GM12878 (cell line): ENCODE measurements at regions not wholly inside any gene's neighbourhood (a gene's known extent, or its start where the extent isn't known, plus 50 kb on each side); places are given as distances from the start of the nearest gene placed in this dataset.

ENCODE experiments used
- ATAC-seq: fragments of 200-7000 bp; cut with Tn5 transposase; 3 replicates; pipeline ENCODE4 v1.9.1; 2020; ENCODE audit warnings: mild to moderate bottlenecking, moderate library complexity
- BruUV-seq: library from RNA; stranded (reverse); fragments of 400-500 nt; replicated peaks from 2 replicates; lab custom pipeline; 2021; lab: Mats Ljungman, UMichigan
- CTCF ChIA-PET: fragments of 300-600 bp; sonication (Branson Sonifier 250); formaldehyde crosslinking; extraction: SDS; loops from one replicate; lab custom pipeline; 2021; ENCODE audit warnings: inconsistent platforms; lab: Yijun Ruan, JAX
- POLR2A ChIA-PET: fragments of 350-600 bp; formaldehyde crosslinking; extraction: SDS; loops from one replicate; lab custom pipeline; 2021; ENCODE audit warnings: inconsistent platforms; lab: Charles Lee
- RAD21 ChIA-PET: fragments of 300-600 bp; sonication (Branson Sonifier 250); formaldehyde crosslinking; loops from one replicate; lab custom pipeline; 2023; ENCODE audit warnings: antibody characterized with exemption; ENCODE audit not compliant: unreplicated experiment; lab: Charles Lee
- SMC1A ChIA-PET: fragments of 300-600 bp; sonication (Branson Sonifier 250); formaldehyde crosslinking; loops from one replicate; lab custom pipeline; 2023; ENCODE audit not compliant: unreplicated experiment, uncharacterized antibody; lab: Charles Lee
- DNase-seq: peaks from one replicate; pipeline ENCODE4 v3.0.0-alpha.2; 2011; ENCODE audit warnings: low read depth, low spot score
- FAIRE-seq: peaks from 3 replicates; lab custom pipeline; 2011; peaks lifted over from hg19 to GRCh38; lab: Jason Lieb, UNC
- H2AFZ ChIP-seq: 2 replicates; pipeline ENCODE4 v1.6.0; 2011; ENCODE audit warnings: low read depth, low read length, control low read depth; ENCODE audit not compliant: control insufficient read depth
- H3K27ac ChIP-seq: 2 replicates; pipeline ENCODE4 v1.5.1; 2011; ENCODE audit warnings: control low read depth; ENCODE audit not compliant: control insufficient read depth, insufficient read depth
- H3K27me3 ChIP-seq, 2 experiments: replicated peaks in 1 of 2; 2 replicates each; pipeline versions ENCODE4 v1.6.0 to v1.6.1; 2011; ENCODE audit warnings: low read length in 1 of 2; ENCODE audit not compliant: control insufficient read depth in 2 of 2, insufficient read depth in 2 of 2
- H3K36me3 ChIP-seq, 2 experiments: 2 replicates each; pipeline ENCODE4 v1.5.1; 2011; ENCODE audit warnings: low read length in 1 of 2; ENCODE audit not compliant: control insufficient read depth in 2 of 2, insufficient read depth in 2 of 2
- H3K4me1 ChIP-seq: 2 replicates; pipeline ENCODE4 v1.6.1; 2011; ENCODE audit warnings: mild to moderate bottlenecking, low read length, moderate library complexity, mixed read lengths; ENCODE audit not compliant: control insufficient read depth, insufficient read depth
- H3K4me2 ChIP-seq: 2 replicates; pipeline ENCODE4 v1.6.0; 2011; ENCODE audit warnings: control low read depth; ENCODE audit not compliant: control insufficient read depth, insufficient read depth
- H3K4me3 ChIP-seq: fragments of 200-600 bp; sonication (generic); 2 replicates; pipeline ENCODE4 v1.5.1; 2016
- H3K79me2 ChIP-seq: 2 replicates; pipeline ENCODE4 v1.6.0; 2011; ENCODE audit warnings: low read length; ENCODE audit not compliant: control insufficient read depth, insufficient read depth
- H3K9ac ChIP-seq: 2 replicates; pipeline ENCODE4 v1.8.0; 2011; ENCODE audit warnings: low read length, control low read depth, mixed read lengths; ENCODE audit not compliant: control insufficient read depth, insufficient read depth
- H3K9me3 ChIP-seq: replicated peaks from 3 replicates; pipeline ENCODE4 v1.5.1; 2011; ENCODE audit warnings: mild to moderate bottlenecking, low read length; ENCODE audit not compliant: control insufficient read depth, insufficient read depth
- H4K20me1 ChIP-seq: 2 replicates; pipeline ENCODE4 v1.6.0; 2011; ENCODE audit not compliant: control insufficient read depth, insufficient read depth
- ATF7 ChIP-seq: fragments of 450-650 bp; IDR thresholded peaks from 2 replicates; pipeline ENCODE4 v1.6.1; 2016; ENCODE audit warnings: low read depth, mild to moderate bottlenecking
- CHD1 ChIP-seq: IDR thresholded peaks from 2 replicates; pipeline ENCODE4 v1.6.1; 2012; ENCODE audit warnings: low read depth, low read length, improper control_type of control experiment
- CHD4 ChIP-seq: fragments of 200-600 bp; sonication (generic); IDR thresholded peaks from 2 replicates; pipeline ENCODE4 v1.6.1; 2016; ENCODE audit warnings: mild to moderate bottlenecking
- IKZF2 ChIP-seq, 2 experiments: fragments of 450-650 bp; IDR thresholded peaks; 2 replicates each; pipeline ENCODE4 v1.6.1; 2017; ENCODE audit warnings: mild to moderate bottlenecking in 2 of 2, moderate library complexity in 2 of 2
- NR2F1 ChIP-seq: fragments of 450-650 bp; conservative IDR thresholded peaks from 2 replicates; pipeline ENCODE4 v1.6.1; 2017; ENCODE audit warnings: mild to moderate bottlenecking
- RAD21 ChIP-seq: IDR thresholded peaks from 2 replicates; pipeline ENCODE4 v1.6.1; 2011; ENCODE audit warnings: mild to moderate bottlenecking, low read depth, low read length, moderate library complexity; ENCODE audit not compliant: insufficient read depth
- SMAD5 ChIP-seq: IDR thresholded peaks from 2 replicates; pipeline ENCODE4 v1.6.1; 2016; ENCODE audit warnings: antibody characterized with exemption, low read depth
- ZNF217 ChIP-seq: fragments of 450-650 bp; IDR thresholded peaks from 2 replicates; pipeline ENCODE4 v1.6.1; 2017; ENCODE audit warnings: antibody characterized with exemption, mild to moderate bottlenecking
- ZNF24 ChIP-seq: fragments of 450-650 bp; IDR thresholded peaks from 2 replicates; pipeline ENCODE4 v1.6.1; 2017; ENCODE audit warnings: antibody characterized with exemption, mild to moderate bottlenecking
- WGBS: methylation state at CpG from one replicate; pipeline ENCODE4 v1.1.6; 2016; ENCODE audit warnings: low lambda C conversion rate; ENCODE audit not compliant: insufficient replicate concordance, insufficient coverage; ENCODE audit errors: missing lambda C conversion rate; 5-methylcytosine and 5-hydroxymethylcytosine counted together
- in situ Hi-C: fragments of 300-500 bp; cut with MboI; formaldehyde crosslinking; loops from 9 replicates; pipeline ENCODE4 v1.14.3; 2018; ENCODE audit warnings: mixed read lengths
- intact Hi-C: fragments of 100-400 bp; cut with micrococcal nuclease; formaldehyde crosslinking; loops from one replicate; pipeline ENCODE4 v1.14.2; 2022; ENCODE audit not compliant: unreplicated experiment
- TF ChIP-seq, protein P1 (sequence below): IDR thresholded peaks from 2 replicates; pipeline ENCODE4 v1.6.1; 2011; ENCODE audit warnings: low read depth, mild to moderate bottlenecking, low read length, moderate library complexity, borderline replicate concordance; ENCODE audit errors: extremely low read depth
- TF ChIP-seq, protein P2 (sequence below): IDR thresholded peaks from 2 replicates; pipeline ENCODE4 v1.6.1; 2012; ENCODE audit warnings: low read depth, low read length, improper control_type of control experiment
- TF ChIP-seq, protein P3 (sequence below): fragments of 450-650 bp; IDR thresholded peaks from 2 replicates; pipeline ENCODE4 v1.6.1; 2017; ENCODE audit warnings: borderline replicate concordance

DNA sequence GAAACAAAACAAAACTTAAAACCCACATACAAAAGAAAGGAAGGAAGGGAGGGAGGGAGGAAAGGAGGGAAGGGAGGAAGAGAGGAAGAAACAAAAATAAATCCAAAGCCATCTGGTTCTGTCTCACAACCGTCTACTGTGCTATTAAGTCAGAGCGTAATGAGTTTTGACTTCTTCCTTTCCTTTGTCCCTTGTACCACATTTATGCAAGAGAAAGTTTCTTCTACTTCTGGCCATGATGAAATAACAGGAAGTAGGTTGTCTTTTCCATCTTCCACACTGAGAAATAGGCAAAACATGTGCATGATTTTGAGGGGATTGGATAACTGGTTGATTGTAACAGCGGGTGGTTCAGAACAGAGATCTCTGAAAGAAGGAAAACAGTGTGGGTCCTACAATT is 121.4 kb downstream of the CTAGE1 start:
- H3K79me2 ChIP-seq: no peaks in the 10 kb centered on the region
- no peaks in the 10 kb centered on the region for H3K4me1 ChIP-seq
- H2AFZ ChIP-seq: no peak overlapping the region
- H3K27me3 ChIP-seq: no peaks in the 10 kb centered on the region
- RAD21 ChIA-PET: no interaction called here
- no peaks in the 10 kb centered on the region for H3K36me3 ChIP-seq
- no TSS peak for BruUV-seq
- in situ Hi-C loops: no loop called here
- POLR2A ChIA-PET: no interaction called here
- DNase-seq (no peak), FAIRE-seq (no peak), ATAC-seq (no peak)
- H3K4me3 ChIP-seq: no peak overlapping the region
- no peak for TF ChIP-seq CHD4
- TF ChIP-seq ATF7: no peak
- TF ChIP-seq RAD21: no peak
- TF ChIP-seq IKZF2 (IDR thresholded peaks at IDR 0.05): no peak
- no peak for TF ChIP-seq ZNF217
- TF ChIP-seq, protein P1, sequence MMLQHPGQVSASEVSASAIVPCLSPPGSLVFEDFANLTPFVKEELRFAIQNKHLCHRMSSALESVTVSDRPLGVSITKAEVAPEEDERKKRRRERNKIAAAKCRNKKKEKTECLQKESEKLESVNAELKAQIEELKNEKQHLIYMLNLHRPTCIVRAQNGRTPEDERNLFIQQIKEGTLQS: no peak
- TF ChIP-seq, protein P2, sequence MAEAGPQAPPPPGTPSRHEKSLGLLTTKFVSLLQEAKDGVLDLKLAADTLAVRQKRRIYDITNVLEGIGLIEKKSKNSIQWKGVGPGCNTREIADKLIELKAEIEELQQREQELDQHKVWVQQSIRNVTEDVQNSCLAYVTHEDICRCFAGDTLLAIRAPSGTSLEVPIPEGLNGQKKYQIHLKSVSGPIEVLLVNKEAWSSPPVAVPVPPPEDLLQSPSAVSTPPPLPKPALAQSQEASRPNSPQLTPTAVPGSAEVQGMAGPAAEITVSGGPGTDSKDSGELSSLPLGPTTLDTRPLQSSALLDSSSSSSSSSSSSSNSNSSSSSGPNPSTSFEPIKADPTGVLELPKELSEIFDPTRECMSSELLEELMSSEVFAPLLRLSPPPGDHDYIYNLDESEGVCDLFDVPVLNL: no peak
- no peak for TF ChIP-seq CHD1
- TF ChIP-seq ZNF24: no peak
- no peak for TF ChIP-seq SMAD5
- TF ChIP-seq, protein P3, sequence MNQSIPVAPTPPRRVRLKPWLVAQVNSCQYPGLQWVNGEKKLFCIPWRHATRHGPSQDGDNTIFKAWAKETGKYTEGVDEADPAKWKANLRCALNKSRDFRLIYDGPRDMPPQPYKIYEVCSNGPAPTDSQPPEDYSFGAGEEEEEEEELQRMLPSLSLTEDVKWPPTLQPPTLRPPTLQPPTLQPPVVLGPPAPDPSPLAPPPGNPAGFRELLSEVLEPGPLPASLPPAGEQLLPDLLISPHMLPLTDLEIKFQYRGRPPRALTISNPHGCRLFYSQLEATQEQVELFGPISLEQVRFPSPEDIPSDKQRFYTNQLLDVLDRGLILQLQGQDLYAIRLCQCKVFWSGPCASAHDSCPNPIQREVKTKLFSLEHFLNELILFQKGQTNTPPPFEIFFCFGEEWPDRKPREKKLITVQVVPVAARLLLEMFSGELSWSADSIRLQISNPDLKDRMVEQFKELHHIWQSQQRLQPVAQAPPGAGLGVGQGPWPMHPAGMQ: no peak
- no peak for TF ChIP-seq NR2F1
- CTCF ChIA-PET: no interaction called here
- H3K9ac ChIP-seq: no peak overlapping the region
- H3K27ac ChIP-seq: no peak overlapping the region
- intact Hi-C loops: no loop called here
- no peaks in the 10 kb centered on the region for H3K9me3 ChIP-seq
- WGBS: 62% methylated on average over 3 of the region's 3 CpGs
- H3K4me2 ChIP-seq: no peak overlapping the region
- no peaks in the 10 kb centered on the region for H4K20me1 ChIP-seq
- SMC1A ChIA-PET: no interaction called here
